Fibroblast of lung (primary cell): ENCODE measurements at regions not wholly inside any gene's neighbourhood (a gene's known extent, or its start where the extent isn't known, plus 50 kb on each side); places are given as distances from the start of the nearest gene placed in this dataset.

ENCODE experiments used
- DNase-seq, 2 donors: peaks; one replicate each; pipeline versions ENCODE4 v3.0.0 to v3.0.0-alpha.2; 2010; ENCODE audit warnings: low read depth in 2 of 2
- H2AFZ ChIP-seq: 2 replicates; pipeline ENCODE4 v1.5.1; 2012; ENCODE audit warnings: low read length, control low read depth, inconsistent platforms
- H3K27ac ChIP-seq: 2 replicates; pipeline ENCODE4 v1.5.1; 2011; ENCODE audit warnings: low read length, control low read depth; ENCODE audit not compliant: insufficient read depth
- H3K27me3 ChIP-seq: 2 replicates; pipeline ENCODE4 v1.5.1; 2011; ENCODE audit warnings: mild to moderate bottlenecking, low read length; ENCODE audit not compliant: control insufficient read depth, insufficient read depth
- H3K36me3 ChIP-seq: 2 replicates; pipeline ENCODE4 v1.5.1; 2011; ENCODE audit warnings: low read length; ENCODE audit not compliant: control insufficient read depth, insufficient read depth
- H3K4me1 ChIP-seq: 2 replicates; pipeline ENCODE4 v1.5.1; 2011; ENCODE audit warnings: low read length; ENCODE audit not compliant: control insufficient read depth, insufficient read depth; ENCODE audit errors: extremely low read depth
- H3K4me2 ChIP-seq: 2 replicates; pipeline ENCODE4 v1.5.1; 2011; ENCODE audit warnings: low read length, control low read depth; ENCODE audit not compliant: insufficient read depth; ENCODE audit errors: extremely low read depth
- H3K4me3 ChIP-seq, 4 experiments: fragments of 200-600 bp in 1 of 4; sonication (generic) in 1 of 4; replicated peaks in 1 of 4; 2 replicates each; pipeline ENCODE4 v1.5.1; 2011 to 2016; ENCODE audit warnings: low read length in 4 of 4, low read depth in 3 of 4, mild to moderate bottlenecking in 3 of 4, control low read depth in 2 of 4, inconsistent platforms in 1 of 4, mixed read lengths in 1 of 4; ENCODE audit not compliant: insufficient read depth in 1 of 4; ENCODE audit errors: control extremely low read depth in 1 of 4
- H3K79me2 ChIP-seq: 2 replicates; pipeline ENCODE4 v1.5.1; 2012; ENCODE audit warnings: mild to moderate bottlenecking, low read length, inconsistent platforms; ENCODE audit not compliant: control insufficient read depth, insufficient read depth
- H3K9ac ChIP-seq: 2 replicates; pipeline ENCODE4 v1.5.1; 2011; ENCODE audit warnings: mild to moderate bottlenecking, low read length, control low read depth; ENCODE audit not compliant: insufficient read depth
- H3K9me3 ChIP-seq: 2 replicates; pipeline ENCODE4 v1.5.1; 2012; ENCODE audit warnings: low read depth, low read length; ENCODE audit not compliant: control insufficient read depth, insufficient read depth
- H4K20me1 ChIP-seq: 2 replicates; pipeline ENCODE4 v1.5.1; 2011; ENCODE audit warnings: low read length; ENCODE audit not compliant: control insufficient read depth, insufficient read depth; ENCODE audit errors: extremely low read depth
- EZH2 ChIP-seq: IDR thresholded peaks from 2 replicates; pipeline ENCODE4 v1.5.1; 2012; ENCODE audit warnings: low read length, control low read depth, mild to moderate bottlenecking; ENCODE audit errors: missing control alignments
- TF ChIP-seq, protein P1 (sequence below), 2 donors: IDR thresholded peaks in 1 of 2; conservative IDR thresholded peaks in 1 of 2; 1 replicate in 1 of 2; 2 replicates in 1 of 2; pipeline ENCODE4 v1.5.1; 2011 to 2012; ENCODE audit warnings: low read length in 2 of 2, control low read depth in 1 of 2, inconsistent platforms in 1 of 2, low read depth in 1 of 2, mild to moderate bottlenecking in 1 of 2

DNA sequence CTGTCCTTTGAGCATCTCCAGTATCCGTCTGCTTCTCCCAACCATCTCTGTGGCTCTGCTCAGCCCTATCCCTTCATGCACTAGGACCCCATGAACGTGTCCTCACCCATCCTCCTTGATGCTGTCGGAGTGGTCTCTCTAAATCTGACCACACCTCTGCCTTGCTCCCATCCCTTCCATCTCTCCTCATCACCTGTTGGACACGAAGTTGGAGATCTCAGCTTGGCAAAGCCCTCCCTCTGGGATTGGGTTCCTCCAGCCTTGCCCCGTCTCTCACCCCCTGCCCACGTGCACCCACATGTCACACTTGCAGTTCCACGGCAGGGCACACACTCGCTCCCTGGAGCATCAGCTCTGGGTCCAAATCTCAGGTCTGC lies 135.7 kb downstream of the ACTL8 start:
- no peaks in the 10 kb centered on the region for H3K79me2 ChIP-seq
- no peak overlapping the region for H3K4me3 ChIP-seq
- no peak for DNase-seq
- no peak overlapping the region for H3K9ac ChIP-seq
- H3K4me2 ChIP-seq, result no peak overlapping the region
- no peak overlapping the region for H3K27ac ChIP-seq
- TF ChIP-seq, protein P1, sequence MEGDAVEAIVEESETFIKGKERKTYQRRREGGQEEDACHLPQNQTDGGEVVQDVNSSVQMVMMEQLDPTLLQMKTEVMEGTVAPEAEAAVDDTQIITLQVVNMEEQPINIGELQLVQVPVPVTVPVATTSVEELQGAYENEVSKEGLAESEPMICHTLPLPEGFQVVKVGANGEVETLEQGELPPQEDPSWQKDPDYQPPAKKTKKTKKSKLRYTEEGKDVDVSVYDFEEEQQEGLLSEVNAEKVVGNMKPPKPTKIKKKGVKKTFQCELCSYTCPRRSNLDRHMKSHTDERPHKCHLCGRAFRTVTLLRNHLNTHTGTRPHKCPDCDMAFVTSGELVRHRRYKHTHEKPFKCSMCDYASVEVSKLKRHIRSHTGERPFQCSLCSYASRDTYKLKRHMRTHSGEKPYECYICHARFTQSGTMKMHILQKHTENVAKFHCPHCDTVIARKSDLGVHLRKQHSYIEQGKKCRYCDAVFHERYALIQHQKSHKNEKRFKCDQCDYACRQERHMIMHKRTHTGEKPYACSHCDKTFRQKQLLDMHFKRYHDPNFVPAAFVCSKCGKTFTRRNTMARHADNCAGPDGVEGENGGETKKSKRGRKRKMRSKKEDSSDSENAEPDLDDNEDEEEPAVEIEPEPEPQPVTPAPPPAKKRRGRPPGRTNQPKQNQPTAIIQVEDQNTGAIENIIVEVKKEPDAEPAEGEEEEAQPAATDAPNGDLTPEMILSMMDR (conservative IDR thresholded peaks at IDR 0.05 in 1 of 2, IDR thresholded peaks at IDR 0.05 in 1 of 2; ENCODE audit: low read depth in 1 of 2, low read length in 2 of 2), result no peak
- TF ChIP-seq EZH2, result no peak
- no peaks in the 10 kb centered on the region for H3K36me3 ChIP-seq
- peaks cover 4% of the 10 kb centered on the region for H3K27me3 ChIP-seq
- H3K4me1 ChIP-seq, result no peaks in the 10 kb centered on the region
- no peak overlapping the region for H2AFZ ChIP-seq
- no peaks in the 10 kb centered on the region for H4K20me1 ChIP-seq
- H3K9me3 ChIP-seq, result no peaks in the 10 kb centered on the region

DNA sequence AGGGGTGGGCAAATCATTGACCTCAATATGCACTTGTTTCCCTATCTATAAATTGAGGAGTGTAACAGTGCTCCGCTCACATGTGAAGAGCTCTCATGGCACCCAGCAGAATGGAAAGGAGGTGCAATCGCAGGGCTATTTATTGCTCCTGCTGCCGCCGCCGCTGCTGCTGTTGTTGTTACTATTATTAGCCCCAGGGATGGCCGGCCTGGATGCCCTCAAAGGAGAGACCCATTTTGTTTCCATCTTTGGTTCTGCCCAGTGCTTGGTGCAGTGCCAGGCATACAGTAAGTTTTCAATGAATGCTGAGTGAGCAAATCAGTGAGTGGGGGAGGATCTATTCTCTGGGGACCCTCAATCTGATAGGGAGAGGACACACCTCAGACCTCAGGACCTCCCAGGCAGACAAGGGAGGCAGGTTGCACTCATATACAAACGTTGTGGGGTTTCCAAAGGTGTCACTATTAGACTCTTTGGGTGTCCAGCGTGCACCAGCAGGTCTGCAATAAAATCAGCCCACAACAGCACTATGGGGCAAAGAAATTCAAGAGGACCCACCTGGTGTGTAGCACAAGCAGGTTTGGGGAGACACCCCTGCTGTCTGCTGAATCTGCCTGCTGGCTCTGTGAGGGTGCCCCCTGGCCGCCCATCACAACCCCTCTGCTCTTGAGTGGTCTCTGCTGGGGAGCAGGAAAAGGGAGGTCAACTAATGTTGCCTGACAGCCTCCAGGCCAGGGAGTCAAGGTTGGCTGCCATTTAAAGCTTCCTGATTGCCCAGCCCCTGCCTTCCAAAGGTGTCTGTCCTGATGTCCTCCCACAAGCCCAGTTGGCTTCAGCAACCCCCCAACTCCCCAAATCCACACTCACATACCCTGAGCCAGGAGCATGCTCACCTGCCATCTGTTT lies 136.3 kb downstream of the ACTL8 start:
- Histone ChIP-seq H3K27ac (no peak overlapping the region), H3K27me3 (peaks cover 4% of the 10 kb centered on the region), H4K20me1 (no peaks in the 10 kb centered on the region), H2AFZ (no peak overlapping the region), H3K4me3 (no peak overlapping the region), H3K36me3 (no peaks in the 10 kb centered on the region), H3K9ac (no peak overlapping the region), H3K4me1 (no peaks in the 10 kb centered on the region), H3K9me3 (no peaks in the 10 kb centered on the region), H3K4me2 (no peak overlapping the region), H3K79me2 (no peaks in the 10 kb centered on the region)
- DNase-seq, result no peak
- no peak for TF ChIP-seq EZH2
- TF ChIP-seq, protein P1 (conservative IDR thresholded peaks at IDR 0.05 in 1 of 2, IDR thresholded peaks at IDR 0.05 in 1 of 2; ENCODE audit: low read depth in 1 of 2, low read length in 2 of 2), result no peak

DNA sequence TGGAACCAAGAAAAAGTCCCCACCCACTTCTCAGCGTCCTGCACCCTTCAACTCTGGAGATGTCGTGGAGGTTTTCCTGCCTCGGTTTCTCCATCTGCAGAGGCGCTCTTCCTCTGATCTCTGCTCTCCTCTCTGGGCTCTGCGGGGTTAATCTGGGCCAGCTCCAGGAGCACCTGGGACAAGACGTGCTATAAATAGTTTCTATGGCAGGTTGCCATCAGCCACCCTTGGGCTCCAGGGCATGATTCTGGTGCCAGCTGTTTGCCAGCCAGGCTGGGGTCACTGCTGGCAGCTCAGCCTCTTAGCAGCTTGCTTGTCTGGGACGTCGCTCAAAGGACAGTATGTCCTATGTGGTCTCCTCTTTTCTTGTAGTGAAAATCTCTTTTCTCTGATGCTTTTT lies 137.1 kb downstream of the ACTL8 start:
- Histone ChIP-seq H3K79me2 (no peaks in the 10 kb centered on the region), H2AFZ (no peak overlapping the region), H3K4me1 (no peaks in the 10 kb centered on the region), H3K27ac (no peak overlapping the region), H3K27me3 (peaks cover 10% of the 10 kb centered on the region), H3K36me3 (no peaks in the 10 kb centered on the region), H3K4me3 (no peak overlapping the region), H4K20me1 (no peaks in the 10 kb centered on the region), H3K9me3 (no peaks in the 10 kb centered on the region), H3K4me2 (no peak overlapping the region), H3K9ac (no peak overlapping the region)
- no peak for TF ChIP-seq EZH2
- TF ChIP-seq, protein P1 (conservative IDR thresholded peaks at IDR 0.05 in 1 of 2, IDR thresholded peaks at IDR 0.05 in 1 of 2; ENCODE audit: low read depth in 1 of 2, low read length in 2 of 2), result no peak
- DNase-seq, result no peak
